ENCODE measurements at regions not wholly inside any gene's neighbourhood (a gene's known extent, or its start where the extent isn't known, plus 50 kb on each side); places are given as distances from the start of the nearest gene placed in this dataset.
"Not testable (repeated sequence)": the region's sequence is repeated elsewhere in the genome, so short reads cannot be mapped to it uniquely, and the experiment has no call there.

DNA sequence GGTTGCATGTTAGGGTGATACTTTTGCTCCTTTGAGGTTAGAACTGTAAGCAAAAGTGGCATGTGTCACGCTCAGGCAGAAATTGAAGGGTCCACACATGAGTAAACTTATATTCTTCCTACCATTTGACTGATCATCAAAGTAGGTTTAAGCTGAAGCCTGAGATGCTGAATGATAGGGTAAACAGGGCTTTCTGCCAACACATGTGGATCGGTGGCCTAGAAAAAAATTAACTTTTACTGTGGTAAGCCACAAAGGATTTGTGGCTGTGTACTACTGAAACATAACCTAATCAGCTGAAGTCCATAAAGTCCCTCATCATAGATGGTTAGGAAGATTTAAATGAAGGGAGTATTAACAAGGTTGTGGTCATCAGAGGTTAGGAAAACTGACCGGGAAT is 1070.1 kb downstream of the STPG2 start:
- DNase-seq (ENCODE audit: low read depth, low spot score) = no peak

DNA sequence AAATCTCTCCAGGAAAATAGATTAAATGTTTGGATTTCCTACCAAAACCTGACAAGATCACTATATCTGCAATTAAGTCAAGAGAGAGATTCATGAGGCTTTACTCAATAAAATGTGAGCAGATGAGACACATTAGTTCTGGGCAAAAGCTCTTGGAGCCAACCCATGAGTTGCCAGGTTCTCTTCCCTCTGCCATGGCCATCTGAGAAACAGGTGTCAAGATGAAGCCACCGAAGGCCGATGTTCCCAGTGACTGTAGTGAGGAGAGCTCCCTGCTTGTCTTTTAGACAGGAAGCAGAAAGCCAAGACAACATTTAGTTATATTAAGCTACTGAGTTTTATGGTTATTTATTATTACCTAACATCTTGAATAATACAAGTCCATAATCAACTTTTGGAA is 1068.7 kb downstream of the STPG2 start:
- no peak for DNase-seq (ENCODE audit: low read depth, low spot score)

DNA sequence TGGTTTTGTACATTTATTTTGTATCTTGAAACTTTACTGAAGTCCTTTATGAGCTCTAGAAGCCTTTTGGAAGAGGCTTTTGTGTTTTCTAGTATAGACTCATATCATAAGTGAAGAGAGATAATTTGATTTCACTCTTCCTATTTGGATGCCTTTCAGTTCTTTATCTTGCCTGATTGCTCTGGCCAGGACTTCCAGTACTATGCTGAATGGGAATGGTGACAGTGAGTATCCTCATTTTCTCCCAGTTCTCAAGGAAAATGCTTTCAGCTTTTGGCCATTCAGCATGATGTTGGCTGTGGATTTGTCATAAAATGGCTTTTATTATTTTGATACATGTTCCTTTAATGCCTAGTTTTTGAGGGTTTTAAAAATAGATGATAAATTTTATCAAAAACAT is 1061.3 kb downstream of the STPG2 start:
- no peak for DNase-seq (ENCODE audit: low read depth, low spot score)

DNA sequence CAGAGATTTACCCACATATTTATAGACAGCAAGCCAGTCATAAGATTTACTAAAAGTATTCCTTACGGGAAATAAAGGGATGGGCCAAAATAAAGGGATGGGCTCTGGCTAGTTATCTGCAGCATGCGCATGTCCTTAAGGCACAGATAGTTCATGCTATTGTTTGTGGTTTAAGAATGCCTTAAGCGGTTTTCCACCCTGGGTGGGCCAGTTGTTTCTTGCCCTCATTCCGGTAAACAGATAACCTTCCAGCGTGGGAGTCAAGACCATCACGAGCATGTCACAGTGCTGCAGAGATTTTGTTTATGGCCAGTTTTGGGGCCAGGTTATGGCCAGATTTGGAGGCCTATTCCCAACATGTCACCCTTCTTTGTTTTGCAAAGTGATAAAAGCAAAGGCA is 1046.2 kb downstream of the STPG2 start:
- DNase-seq (ENCODE audit: low read depth, low spot score) = not testable (repeated sequence)

DNA sequence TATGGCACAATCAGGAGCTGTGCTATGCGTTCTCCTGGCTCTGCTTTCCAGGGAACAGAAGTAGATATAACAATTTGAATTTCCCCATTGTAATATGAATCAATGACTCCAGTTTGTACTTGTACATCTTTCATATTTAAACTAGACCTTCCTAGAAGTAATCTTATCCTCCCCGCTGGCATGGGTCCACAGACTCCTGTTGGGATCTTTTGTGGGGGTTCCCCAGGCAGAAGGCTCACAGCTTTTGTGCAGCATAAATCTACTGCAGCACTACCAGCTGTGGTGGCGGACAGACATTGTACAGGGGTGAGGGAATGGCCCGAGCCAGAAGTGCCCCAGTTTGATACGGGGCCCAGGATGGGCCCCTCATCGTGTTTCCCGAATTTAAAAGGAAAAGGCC is 1042.1 kb downstream of the STPG2 start:
- not testable (repeated sequence) for DNase-seq (ENCODE audit: low read depth, low spot score)

DNA sequence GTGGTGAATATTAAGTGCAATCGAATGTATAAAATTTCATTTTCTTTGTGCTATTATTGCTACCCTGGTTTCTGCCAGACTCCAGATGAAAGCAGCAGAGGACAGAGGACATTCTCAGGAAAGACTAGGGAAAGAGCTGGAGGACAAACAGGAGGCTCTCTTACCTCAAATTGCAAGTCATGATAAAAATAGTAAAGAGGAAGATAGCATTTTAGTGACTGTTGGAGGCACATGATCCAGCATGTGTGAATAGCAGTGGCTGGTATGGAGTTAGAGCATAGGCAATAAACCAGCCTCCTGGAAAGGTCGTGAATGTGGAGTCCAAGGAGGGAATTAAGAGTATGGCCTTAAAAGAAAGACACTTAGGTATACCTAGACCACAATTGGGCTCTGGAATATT is 1040.0 kb downstream of the STPG2 start:
- no peak for DNase-seq (ENCODE audit: low read depth, low spot score)

DNA sequence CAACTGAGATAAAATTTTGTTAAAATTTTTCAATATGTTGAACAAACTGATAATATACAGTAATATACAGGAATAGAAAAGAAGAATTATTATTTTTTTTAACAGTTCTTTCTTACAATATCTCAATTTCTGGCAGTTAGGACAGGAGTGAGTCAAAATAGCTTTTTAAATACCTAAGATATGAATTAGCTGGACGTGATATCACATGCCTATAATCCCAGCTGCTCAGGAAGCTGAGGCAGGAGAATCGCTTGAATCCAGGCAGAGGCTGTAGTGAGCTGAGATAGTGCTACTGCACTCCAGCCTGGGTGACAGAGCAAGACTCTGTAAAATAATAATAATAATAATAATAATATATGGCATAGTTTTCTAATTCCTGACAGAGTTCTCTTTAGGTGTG is 1039.3 kb downstream of the STPG2 start:
- no peak for DNase-seq (ENCODE audit: low read depth, low spot score)

DNA sequence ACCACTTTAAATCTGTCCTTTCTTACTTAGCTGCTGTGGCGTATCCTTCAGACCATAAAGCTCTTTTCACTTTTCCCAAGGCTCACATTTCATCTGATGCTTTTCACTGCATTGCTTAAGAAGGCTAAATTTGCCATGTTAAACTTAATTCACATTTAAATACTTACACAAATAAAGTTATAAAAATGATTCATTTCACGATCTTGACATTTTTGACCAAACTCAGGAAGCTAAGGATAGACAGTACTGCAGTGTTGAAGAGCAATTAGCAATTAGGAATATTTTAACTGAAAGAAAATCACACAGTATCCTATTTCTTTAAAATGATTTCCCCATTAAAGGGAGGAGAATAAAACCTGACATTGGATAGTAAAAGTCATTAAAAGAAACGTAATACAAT is 1038.6 kb downstream of the STPG2 start:
- no peak for DNase-seq (ENCODE audit: low read depth, low spot score)

DNA sequence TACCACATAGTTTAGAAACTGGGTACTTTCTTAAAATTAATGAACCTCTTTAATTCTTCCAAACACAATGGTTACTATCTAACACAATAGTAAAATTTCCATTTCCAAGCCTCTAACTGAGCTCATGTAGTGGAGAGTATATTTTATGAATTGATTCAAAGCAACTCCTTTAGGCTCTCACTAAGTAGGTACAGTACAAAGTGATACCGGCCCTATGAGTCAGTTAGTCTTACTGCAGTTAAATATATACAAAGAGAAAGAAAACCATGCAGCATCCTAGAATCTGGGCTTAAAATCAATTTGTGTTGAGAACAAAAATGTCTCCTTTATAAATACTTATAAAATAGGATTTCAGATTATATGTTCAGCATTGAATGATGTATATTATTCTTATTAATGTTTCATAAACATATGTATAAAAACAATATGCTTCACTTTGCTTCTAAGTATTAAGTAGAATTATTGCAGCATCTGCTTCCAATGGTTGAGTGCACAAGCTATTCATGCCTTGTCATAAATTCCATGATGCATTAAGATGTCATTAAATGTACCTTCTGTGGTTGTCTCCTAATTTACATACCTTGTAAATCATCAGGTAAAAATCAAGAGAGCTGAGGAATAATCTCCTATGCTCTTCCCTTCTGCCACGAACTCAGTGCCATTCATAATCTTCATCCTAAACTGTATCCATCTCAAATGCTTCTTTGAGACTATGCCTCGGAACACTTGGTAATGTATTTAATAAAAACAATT is 1037.8 kb downstream of the STPG2 start:
- DNase-seq (ENCODE audit: low read depth, low spot score) = no peak

DNA sequence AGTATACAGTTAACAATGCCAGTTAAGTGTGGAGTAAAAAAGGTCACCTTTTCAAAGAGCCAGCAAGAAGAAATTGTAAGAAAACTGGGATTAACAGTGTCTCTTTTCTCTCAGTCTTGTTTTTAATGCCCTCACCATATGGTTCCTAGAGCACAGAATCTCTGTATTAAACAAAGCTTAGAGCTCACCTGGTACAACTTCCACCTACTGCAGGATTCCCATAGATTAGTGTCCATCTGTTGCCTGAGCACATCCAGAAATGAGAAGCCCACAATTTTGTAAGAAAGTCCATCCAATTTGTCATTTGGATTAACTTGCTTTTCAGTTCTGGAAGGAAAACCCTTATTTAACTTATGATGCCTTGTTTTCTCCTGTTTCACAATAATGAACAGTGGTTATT is 1037.1 kb downstream of the STPG2 start:
- no peak for DNase-seq (ENCODE audit: low read depth, low spot score)

DNA sequence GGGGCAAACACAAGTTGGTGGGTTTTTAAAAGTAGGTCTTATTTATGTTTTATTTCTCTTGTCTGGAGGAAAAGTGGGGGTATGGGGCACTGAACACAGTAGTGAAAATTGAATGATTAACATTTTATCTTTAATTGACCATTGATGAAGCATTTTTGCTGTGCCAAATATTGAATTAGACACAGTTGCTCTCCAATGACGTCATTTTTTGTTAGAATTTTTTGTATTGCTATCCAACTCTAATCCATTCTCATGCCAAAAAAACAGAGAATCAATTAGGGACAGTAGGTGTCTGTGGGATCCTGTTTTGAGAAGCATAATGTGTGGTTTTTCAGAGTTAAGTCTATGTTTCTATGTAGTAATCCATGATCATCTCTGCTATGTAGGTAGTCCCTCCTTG is 1032.8 kb downstream of the STPG2 start:
- no peak for DNase-seq (ENCODE audit: low read depth, low spot score)

DNA sequence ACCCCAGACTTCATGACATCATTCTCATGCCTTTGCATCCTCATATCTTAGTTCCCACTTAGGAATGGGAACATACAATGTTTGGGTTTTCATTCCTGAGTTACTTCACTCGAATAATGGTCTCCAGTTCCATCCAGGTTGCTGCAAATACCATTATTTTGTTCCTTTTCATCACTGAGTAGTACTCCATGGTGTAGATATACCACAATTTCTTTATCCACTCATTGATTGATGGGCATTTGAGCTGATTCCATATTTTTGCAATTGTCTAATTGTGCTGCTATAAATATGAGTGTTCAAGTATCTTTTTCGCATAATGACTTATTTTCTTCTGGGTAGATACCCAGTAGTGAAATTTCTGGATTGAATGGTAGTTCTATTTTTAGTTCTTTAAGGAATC is 1026.8 kb downstream of the STPG2 start:
- no peak for DNase-seq (ENCODE audit: low read depth, low spot score)

DNA sequence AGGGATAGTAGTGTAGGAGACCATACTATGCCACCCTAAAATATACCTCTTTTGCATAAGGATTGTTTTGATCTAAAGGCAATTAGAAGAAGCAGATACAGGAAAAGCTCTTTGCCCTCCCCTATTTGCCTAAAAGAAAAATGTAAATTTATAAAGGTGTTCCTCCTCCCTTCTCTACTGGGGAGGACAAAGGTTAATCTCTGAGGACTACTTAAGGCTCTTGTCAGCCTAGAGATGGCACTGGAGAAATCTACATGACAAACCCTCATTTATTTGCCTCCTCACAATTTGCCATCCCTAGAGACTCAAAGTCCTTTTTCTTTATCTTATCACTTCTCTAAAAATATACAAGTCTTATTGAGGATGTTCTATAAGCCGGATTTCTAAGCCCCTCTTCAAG is 1021.8 kb downstream of the STPG2 start:
- no peak for DNase-seq (ENCODE audit: low read depth, low spot score)

DNA sequence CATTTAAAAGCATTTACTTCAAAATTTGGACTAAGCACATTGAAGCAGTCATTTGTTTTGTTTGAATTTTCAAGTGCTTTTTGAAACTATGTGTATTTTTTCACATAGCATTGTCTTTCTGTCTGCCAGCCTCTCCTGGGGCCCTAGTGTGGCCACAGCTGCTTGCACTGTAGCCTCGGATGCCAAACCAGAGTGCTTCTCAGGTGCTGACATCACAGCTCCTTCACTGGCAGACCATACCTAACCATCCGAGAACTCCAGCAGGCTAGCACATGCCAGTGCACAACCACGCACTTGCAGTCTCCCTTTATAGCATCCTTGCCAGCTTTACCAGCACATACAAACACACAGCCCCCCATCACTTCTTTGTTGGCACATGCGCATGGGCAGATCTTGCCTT is 1019.7 kb downstream of the STPG2 start:
- no peak for DNase-seq (ENCODE audit: low read depth, low spot score)

DNA sequence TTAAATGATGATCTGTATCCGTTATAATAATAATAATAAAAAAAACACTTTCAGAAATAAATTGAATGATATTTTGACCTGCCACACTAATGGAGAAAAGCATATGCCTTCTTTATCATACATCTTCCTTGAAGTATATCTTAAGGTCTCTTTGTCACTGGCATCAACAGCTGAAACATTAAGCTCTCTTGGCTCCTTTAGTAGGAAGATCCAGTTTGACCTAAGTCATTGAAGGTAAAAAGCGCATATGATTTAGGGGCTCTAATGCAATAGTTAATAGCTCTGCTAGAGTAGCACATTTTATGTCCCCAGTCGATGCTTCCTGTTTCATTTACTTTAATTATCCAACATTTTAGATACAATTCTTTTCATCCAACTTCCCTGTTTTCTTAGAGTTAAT is 1010.8 kb downstream of the STPG2 start:
- no peak for DNase-seq (ENCODE audit: low read depth, low spot score)

DNA sequence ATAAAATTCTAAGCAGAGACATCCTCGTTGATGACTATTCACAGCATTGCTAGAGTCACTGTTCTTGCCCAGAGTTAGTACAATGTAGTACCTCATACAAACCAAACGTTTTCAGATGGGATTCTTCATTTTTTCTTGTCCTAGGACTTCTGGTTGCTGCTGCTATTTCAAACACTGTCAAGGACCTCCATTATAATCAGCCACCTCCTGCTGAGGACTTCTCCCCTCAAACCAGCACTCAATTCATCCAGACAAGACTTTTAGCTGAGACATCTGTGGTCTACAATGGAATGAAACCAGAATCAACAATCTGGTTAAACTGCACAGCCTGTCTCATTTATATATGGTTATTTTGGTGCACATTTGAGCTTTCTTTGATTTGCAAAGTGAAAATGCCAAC is 1008.8 kb downstream of the STPG2 start:
- no peak for DNase-seq (ENCODE audit: low read depth, low spot score)

DNA sequence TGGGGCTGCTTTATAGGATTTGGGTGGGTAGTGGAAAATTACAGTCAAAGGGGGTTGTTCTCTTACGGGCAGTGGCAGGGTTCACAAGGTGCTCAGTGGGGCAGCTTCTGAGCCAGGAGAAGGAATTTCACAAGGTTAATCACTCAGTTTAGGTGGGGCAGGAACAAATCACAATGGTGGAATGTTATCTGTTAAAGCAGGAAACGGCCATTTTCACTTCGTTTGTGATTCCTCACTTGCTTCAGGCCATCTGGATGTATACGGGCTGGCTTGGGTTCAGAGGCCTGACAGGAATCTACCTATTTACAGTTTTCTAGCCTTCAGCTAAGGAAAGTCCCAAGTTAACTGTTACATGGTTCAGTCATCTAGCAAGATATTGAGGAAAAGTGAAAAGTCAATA is 1003.5 kb downstream of the STPG2 start:
- no peak for DNase-seq (ENCODE audit: low read depth, low spot score)

DNA sequence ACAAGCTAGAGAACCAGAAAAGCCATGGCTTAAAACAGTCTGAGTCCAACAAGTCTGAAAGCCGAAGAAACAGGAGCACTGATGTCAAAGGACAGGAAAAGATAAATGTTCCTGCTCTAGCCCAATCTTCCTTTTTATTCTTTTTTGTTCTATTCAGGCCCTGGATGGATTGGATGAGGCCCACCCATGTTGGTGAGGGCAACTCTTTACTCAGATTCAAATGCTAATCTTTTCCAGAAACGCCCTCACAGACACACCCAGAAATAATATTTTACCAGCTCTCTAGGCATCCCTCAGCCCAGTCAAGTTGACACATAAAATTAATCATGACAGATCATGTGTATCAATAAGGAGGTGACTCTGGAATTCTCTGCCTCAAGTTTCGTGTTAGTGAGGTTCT is 1002.7 kb downstream of the STPG2 start:
- DNase-seq (ENCODE audit: low read depth, low spot score) = no peak

DNA sequence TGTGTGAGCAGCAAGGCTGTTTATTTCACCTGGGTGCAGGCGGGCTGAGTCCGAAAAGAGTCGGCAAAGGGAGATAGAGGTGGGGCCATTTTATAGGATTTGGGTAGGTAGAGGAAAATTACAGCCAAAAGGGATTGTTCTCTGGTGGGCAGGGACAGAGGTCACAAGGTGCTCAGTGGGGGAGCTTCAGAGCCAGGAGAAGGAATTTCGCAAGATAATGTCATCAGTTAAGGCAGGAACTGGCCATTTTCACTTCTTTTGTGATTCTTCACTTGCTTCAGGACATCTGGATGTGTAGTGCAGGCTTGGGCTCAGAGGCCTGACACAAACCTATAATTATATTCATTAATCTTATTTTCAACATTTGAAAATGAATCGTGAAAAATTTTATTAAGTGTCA is 1001.9 kb downstream of the STPG2 start:
- DNase-seq (ENCODE audit: low read depth, low spot score) = not testable (repeated sequence)

DNA sequence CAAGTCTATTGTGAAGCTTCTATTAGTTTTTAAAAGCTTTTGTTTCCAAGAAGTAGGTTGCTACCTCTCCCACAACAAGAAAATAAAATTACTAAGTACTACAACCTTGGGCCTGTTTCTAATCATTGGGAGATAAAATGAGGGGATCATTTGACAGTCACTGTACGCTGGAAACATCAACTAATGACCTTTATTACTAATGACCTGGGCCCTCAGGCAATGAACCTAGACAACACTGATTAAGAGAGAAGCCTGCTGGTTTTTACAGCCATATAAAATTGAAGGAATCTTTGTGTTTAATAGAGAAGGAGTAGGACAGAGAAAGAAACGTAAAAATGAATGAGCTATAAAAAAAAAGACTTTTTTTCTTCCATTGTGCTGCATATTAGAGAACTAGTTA is 1000.9 kb downstream of the STPG2 start:
- DNase-seq (ENCODE audit: low read depth, low spot score) = no peak

DNA sequence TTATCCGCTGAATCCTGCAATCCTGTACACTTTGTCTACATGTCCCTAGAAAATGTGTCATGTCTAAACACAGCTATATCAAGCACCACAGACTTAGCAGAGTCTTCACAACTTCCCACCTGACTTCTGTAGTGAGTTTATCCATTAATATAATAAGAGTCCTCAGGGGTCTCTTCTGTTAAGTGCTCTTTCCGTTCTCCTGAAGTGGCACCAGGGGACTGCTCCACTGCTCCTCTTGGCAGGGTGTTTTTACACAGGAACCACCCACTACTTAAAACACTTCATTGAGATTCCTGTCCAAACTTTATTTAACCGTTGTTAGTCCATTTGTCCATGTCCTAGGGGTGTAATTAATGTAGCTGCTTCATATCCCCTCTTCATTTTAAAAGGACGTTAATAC is 1000.4 kb downstream of the STPG2 start:
- no peak for DNase-seq (ENCODE audit: low read depth, low spot score)

DNA sequence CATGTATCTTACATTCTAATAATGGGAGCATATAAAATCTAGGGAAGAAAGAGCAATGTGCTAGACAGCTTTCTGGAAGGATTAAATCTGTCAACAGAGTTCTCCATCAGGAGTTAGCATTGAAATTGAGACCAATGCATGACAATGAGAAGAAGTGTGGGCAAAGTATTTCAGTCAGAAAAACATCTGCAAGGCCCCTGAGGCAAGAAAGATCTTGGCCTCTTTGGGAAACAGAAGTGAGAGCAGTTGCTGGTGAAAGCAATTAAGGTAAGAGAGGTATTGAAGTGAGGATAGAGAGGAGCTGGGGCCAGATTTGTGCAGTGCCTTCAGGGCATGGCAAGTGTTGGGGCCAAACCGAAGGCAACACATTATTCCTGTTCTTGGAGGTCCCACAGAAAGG is 999.1 kb downstream of the STPG2 start:
- DNase-seq (ENCODE audit: low read depth, low spot score) = no peak

DNA sequence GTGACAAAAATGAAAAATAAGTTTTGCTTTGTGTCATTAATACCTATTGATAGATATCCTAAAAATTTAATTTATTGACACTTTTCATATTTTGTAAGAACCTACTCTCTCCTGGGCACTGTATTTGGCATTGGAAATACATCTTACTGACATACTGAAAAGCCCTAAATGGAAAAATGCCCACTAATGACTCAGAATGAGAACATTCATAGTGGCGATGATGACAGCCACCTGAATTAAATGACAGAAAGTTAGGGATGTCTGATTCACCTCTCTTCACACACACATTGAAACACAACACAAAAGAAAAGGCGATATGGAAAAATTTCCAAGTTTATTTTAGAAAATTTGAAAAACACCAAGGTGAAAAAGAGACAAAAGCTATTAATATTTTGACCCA is 992.3 kb downstream of the STPG2 start:
- no peak for DNase-seq (ENCODE audit: low read depth, low spot score)

DNA sequence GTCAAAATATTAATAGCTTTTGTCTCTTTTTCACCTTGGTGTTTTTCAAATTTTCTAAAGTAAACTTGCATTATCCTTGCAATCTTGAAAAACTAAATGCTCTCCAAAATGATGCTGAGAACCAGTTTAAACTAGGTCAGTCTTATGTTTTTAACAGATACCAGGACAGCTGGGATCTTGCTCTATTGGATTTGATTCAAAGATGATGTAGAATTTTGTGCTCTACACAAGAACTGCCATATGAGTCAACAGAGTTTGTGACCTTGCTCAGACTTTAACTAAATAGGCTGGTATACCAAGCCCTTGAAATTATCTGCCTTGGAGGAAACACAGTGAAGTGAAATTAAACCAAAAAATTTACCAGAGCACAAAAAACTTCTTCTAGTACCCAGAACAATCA is 991.1 kb downstream of the STPG2 start:
- DNase-seq (ENCODE audit: low read depth, low spot score) = no peak
